Mucosa of descending colon (tissue), 3 donors: ENCODE measurements at regions not wholly inside any gene's neighbourhood (a gene's known extent, or its start where the extent isn't known, plus 50 kb on each side); places are given as distances from the start of the nearest gene placed in this dataset.

ENCODE experiments used
- ATAC-seq: fragments of 200-7000 bp; cut with Tn5 transposase; one replicate; pipeline ENCODE4 v1.9.1; 2020; ENCODE audit warnings: mild to moderate bottlenecking, moderate library complexity
- DNase-seq, 3 donors: peaks; one replicate each; pipeline ENCODE4 v3.0.0-alpha.2; 2020
- H3K36me3 ChIP-seq: fragments of 200-600 bp; one replicate; pipeline ENCODE4 v1.8.0; 2021; ENCODE audit warnings: low read depth, mild to moderate bottlenecking
- H3K4me1 ChIP-seq: fragments of 200-600 bp; one replicate; pipeline ENCODE4 v1.8.0; 2021; ENCODE audit warnings: low read depth, mild to moderate bottlenecking
- H3K4me3 ChIP-seq: fragments of 200-600 bp; one replicate; pipeline ENCODE4 v1.8.0; 2021; ENCODE audit warnings: mild to moderate bottlenecking
- H3K9me3 ChIP-seq: fragments of 200-600 bp; one replicate; pipeline ENCODE4 v1.8.0; 2021; ENCODE audit warnings: mild to moderate bottlenecking
- CTCF ChIP-seq: fragments of 200-600 bp; IDR thresholded peaks from one replicate; pipeline ENCODE4 v1.8.0; 2022; ENCODE audit warnings: antibody characterized with exemption, mild to moderate bottlenecking
- intact Hi-C, 2 donors: fragments of 100-400 bp; cut with DNase I in 1 of 2; cut with micrococcal nuclease in 1 of 2; formaldehyde crosslinking; loops; one replicate each; pipeline versions ENCODE4 v1.11.0 to v1.11.1; 2022; cut with DNase I, micrococcal nuclease
- donor health status: DM: no; HTN: no; CAD: no; lungs with moderate emphysema.
- donor health status: DM: no; HTN: no; CAD: no.
- donor health status: DM: no; HTN: yes; CAD: no.

GRCh38 chr1:56436912-56437417 is 142.4 kb downstream of the PLPP3 start:
- ATAC-seq, result no peak
- Histone ChIP-seq H3K9me3 (no peaks in the 10 kb centered on the region), H3K4me1 (no peaks in the 10 kb centered on the region), H3K36me3 (no peaks in the 10 kb centered on the region), H3K4me3 (no peak overlapping the region)
- no peak for TF ChIP-seq CTCF
- intact Hi-C loops, result no loop called here
- DNase-seq, result no peak

GRCh38 chr1:56436296-56436695 is 143.1 kb downstream of the PLPP3 start:
- TF ChIP-seq CTCF, result no peak
- Histone ChIP-seq H3K9me3 (no peaks in the 10 kb centered on the region), H3K4me3 (no peak overlapping the region), H3K36me3 (no peaks in the 10 kb centered on the region), H3K4me1 (no peaks in the 10 kb centered on the region)
- intact Hi-C loops, result no loop called here
- DNase-seq (no peak), ATAC-seq (no peak)

- no peaks in the 10 kb centered on the region for H3K4me1 ChIP-seq
- ATAC-seq, result no peak
- no peaks in the 10 kb centered on the region for H3K36me3 ChIP-seq
- no peak for TF ChIP-seq CTCF
- H3K9me3 ChIP-seq, result no peaks in the 10 kb centered on the region
- intact Hi-C loops, result no loop called here
- no peak overlapping the region for H3K4me3 ChIP-seq
- no peak for DNase-seq
These were observed 143.7 kb downstream of the PLPP3 start for GRCh38 chr1:56435434-56436262.

DNA sequence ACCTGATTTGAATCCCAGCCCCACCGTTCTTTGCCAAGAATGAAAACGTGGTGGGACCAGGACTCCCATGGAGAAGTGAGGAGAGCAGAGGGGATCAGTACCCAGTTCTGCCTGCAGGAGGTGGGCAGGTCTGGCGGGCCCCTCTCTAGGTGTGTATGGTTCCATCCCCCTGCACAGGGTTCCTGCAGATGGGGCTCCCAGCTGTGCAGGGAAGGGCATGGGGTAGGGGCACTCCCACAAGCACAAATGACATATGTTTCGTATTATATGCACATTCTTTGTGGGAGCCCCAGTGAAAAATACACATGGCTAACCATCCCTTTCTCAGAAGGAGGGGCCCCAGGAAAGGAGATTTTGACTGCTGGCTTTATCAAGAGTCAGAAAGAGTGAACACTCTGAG is 144.6 kb downstream of the PLPP3 start:
- H3K9me3 ChIP-seq, result no peaks in the 10 kb centered on the region
- H3K4me3 ChIP-seq, result no peak overlapping the region
- intact Hi-C loops, result no loop called here
- TF ChIP-seq CTCF, result no peak
- DNase-seq (no peak), ATAC-seq (no peak)
- H3K36me3 ChIP-seq, result no peaks in the 10 kb centered on the region
- H3K4me1 ChIP-seq, result no peaks in the 10 kb centered on the region

GRCh38 chr1:56434025-56434424 is 145.3 kb downstream of the PLPP3 start:
- no peaks in the 10 kb centered on the region for H3K9me3 ChIP-seq
- ATAC-seq (peak; percentile 80), DNase-seq (no peak)
- no peaks in the 10 kb centered on the region for H3K36me3 ChIP-seq
- intact Hi-C loops, result no loop called here
- TF ChIP-seq CTCF, result no peak
- H3K4me3 ChIP-seq, result no peak overlapping the region
- no peaks in the 10 kb centered on the region for H3K4me1 ChIP-seq
